ENCODE measurements at regions not wholly inside any gene's neighbourhood (a gene's known extent, or its start where the extent isn't known, plus 50 kb on each side); places are given as distances from the start of the nearest gene placed in this dataset.

GRCh38 chr13:109281903-109282635 is 504.3 kb downstream of the IRS2 start:
- Histone ChIP-seq H3K36me3 (no peaks in the 10 kb centered on the region), H3K4me1 (peaks cover 0 to 5% of the 10 kb centered on the region in 2 donors), H3K27me3 (no peaks in the 10 kb centered on the region), H3K27ac (peak overlapping the region; percentile 65 to 88), H3K4me3 (peak overlapping the region in 1 of 2 donors; percentile 22), H3K9me3 (no peaks in the 10 kb centered on the region)
- no peak for DNase-seq (ENCODE audit: low spot score)
- TF ChIP-seq CTCF (IDR thresholded peaks at IDR 0.05), result no peak

GRCh38 chr13:109281017-109281902 is 505.1 kb downstream of the IRS2 start:
- H3K4me3 ChIP-seq, result no peak overlapping the region
- no peaks in the 10 kb centered on the region for H3K9me3 ChIP-seq
- peak overlapping the region; percentile 65 to 88 for H3K27ac ChIP-seq
- no peak for TF ChIP-seq CTCF (IDR thresholded peaks at IDR 0.05)
- no peak for DNase-seq (ENCODE audit: low spot score)
- H3K27me3 ChIP-seq, result no peaks in the 10 kb centered on the region
- H3K4me1 ChIP-seq, result peaks cover 0 to 5% of the 10 kb centered on the region in 2 donors
- no peaks in the 10 kb centered on the region for H3K36me3 ChIP-seq

GRCh38 chr13:109276261-109276660 is 510.1 kb downstream of the IRS2 start:
- Histone ChIP-seq H3K4me1 (peaks cover 0 to 13% of the 10 kb centered on the region in 2 donors), H3K27me3 (no peaks in the 10 kb centered on the region), H3K4me3 (no peak overlapping the region), H3K9me3 (no peaks in the 10 kb centered on the region), H3K27ac (peak overlapping the region in 1 of 2 donors; percentile 87), H3K36me3 (no peaks in the 10 kb centered on the region)
- TF ChIP-seq CTCF (IDR thresholded peaks at IDR 0.05), result no peak
- DNase-seq (ENCODE audit: low spot score), result no peak

GRCh38 chr13:109275852-109276251 is 510.5 kb downstream of the IRS2 start:
- Histone ChIP-seq H3K9me3 (no peaks in the 10 kb centered on the region), H3K4me1 (peaks cover 0 to 10% of the 10 kb centered on the region in 2 donors), H3K36me3 (no peaks in the 10 kb centered on the region), H3K4me3 (no peak overlapping the region), H3K27ac (peak overlapping the region in 1 of 2 donors; percentile 87), H3K27me3 (no peaks in the 10 kb centered on the region)
- TF ChIP-seq CTCF (IDR thresholded peaks at IDR 0.05), result peak in 1 of 2 donors; percentile 36
- no peak for DNase-seq (ENCODE audit: low spot score)

GRCh38 chr13:109275139-109275745 is 511.1 kb downstream of the IRS2 start:
- TF ChIP-seq CTCF (IDR thresholded peaks at IDR 0.05), result no peak

More at GRCh38 chr13:109275139-109275745, 511.1 kb downstream of the IRS2 start:
- no peak overlapping the region for H3K4me3 ChIP-seq
- H3K4me1 ChIP-seq, result peaks cover 0 to 10% of the 10 kb centered on the region in 2 donors
- no peak for DNase-seq (ENCODE audit: low spot score)
- H3K27me3 ChIP-seq, result no peaks in the 10 kb centered on the region
- no peaks in the 10 kb centered on the region for H3K9me3 ChIP-seq
- no peaks in the 10 kb centered on the region for H3K36me3 ChIP-seq
- H3K27ac ChIP-seq, result peak overlapping the region; percentile 51 to 87
